GM23248 (cell line): ENCODE measurements at regions not wholly inside any gene's neighbourhood (a gene's known extent, or its start where the extent isn't known, plus 50 kb on each side); places are given as distances from the start of the nearest gene placed in this dataset.

ENCODE experiments used
- DNase-seq: peaks from one replicate; pipeline ENCODE4 v3.0.0-alpha.2; 2015
- H2AFZ ChIP-seq: fragments of 200-600 bp; sonication (generic); 2 replicates; pipeline ENCODE4 v1.6.1; 2016; ENCODE audit warnings: antibody characterized with exemption
- H3F3A ChIP-seq: fragments of 200-600 bp; sonication (generic); 2 replicates; pipeline ENCODE4 v1.6.1; 2016; ENCODE audit warnings: mild to moderate bottlenecking, antibody characterized with exemption, mixed run types; ENCODE audit not compliant: insufficient read depth
- H3K27ac ChIP-seq: fragments of 200-600 bp; sonication (generic); 2 replicates; pipeline ENCODE4 v1.5.1; 2016; ENCODE audit warnings: mild to moderate bottlenecking
- H3K27me3 ChIP-seq: fragments of 200-600 bp; sonication (generic); replicated peaks from 2 replicates; pipeline ENCODE4 v1.6.1; 2016; ENCODE audit warnings: mild to moderate bottlenecking; ENCODE audit not compliant: insufficient read depth
- H3K36me3 ChIP-seq: fragments of 200-600 bp; sonication (generic); 2 replicates; pipeline ENCODE4 v1.6.1; 2016; ENCODE audit warnings: low read depth, mild to moderate bottlenecking
- H3K4me1 ChIP-seq: fragments of 200-600 bp; sonication (generic); 2 replicates; pipeline ENCODE4 v1.6.1; 2016; ENCODE audit warnings: mild to moderate bottlenecking; ENCODE audit not compliant: insufficient read depth
- H3K4me2 ChIP-seq: fragments of 200-600 bp; sonication (generic); one replicate; pipeline ENCODE4 v1.6.1; 2016; ENCODE audit warnings: mild to moderate bottlenecking; ENCODE audit not compliant: unreplicated experiment
- H3K4me3 ChIP-seq: fragments of 200-600 bp; sonication (generic); 2 replicates; pipeline ENCODE4 v1.5.1; 2016; ENCODE audit warnings: mild to moderate bottlenecking
- H3K79me2 ChIP-seq: fragments of 200-600 bp; sonication (generic); 2 replicates; pipeline ENCODE4 v1.6.1; 2016; ENCODE audit warnings: mild to moderate bottlenecking; ENCODE audit not compliant: insufficient read depth
- H3K9ac ChIP-seq: fragments of 200-600 bp; sonication (generic); 2 replicates; pipeline ENCODE4 v1.6.1; 2016; ENCODE audit warnings: mild to moderate bottlenecking
- H3K9me2 ChIP-seq: fragments of 200-600 bp; sonication (generic); 2 replicates; pipeline ENCODE4 v1.6.1; 2016; ENCODE audit warnings: mixed run types, mild to moderate bottlenecking, moderate library complexity; ENCODE audit not compliant: insufficient read depth
- H3K9me3 ChIP-seq: fragments of 200-600 bp; sonication (generic); one replicate; pipeline ENCODE4 v1.6.1; 2017; ENCODE audit warnings: low read depth
- H4K20me1 ChIP-seq: fragments of 200-600 bp; sonication (generic); 2 replicates; pipeline ENCODE4 v1.6.0; 2016; ENCODE audit not compliant: insufficient read depth
- EZH2 ChIP-seq: fragments of 200-600 bp; sonication (generic); IDR thresholded peaks from 2 replicates; pipeline ENCODE4 v1.6.1; 2018; ENCODE audit warnings: antibody characterized with exemption, mild to moderate bottlenecking; ENCODE audit not compliant: insufficient read depth, poor library complexity, severe bottlenecking
- EZH2phosphoT487 ChIP-seq: fragments of 200-600 bp; sonication (generic); IDR thresholded peaks from 2 replicates; pipeline ENCODE4 v1.6.1; 2018; ENCODE audit warnings: antibody characterized with exemption, moderate library complexity, mild to moderate bottlenecking, low read depth; ENCODE audit not compliant: insufficient read depth
- WGBS, 2 experiments: methylation state at CpG; one replicate each; pipeline ENCODE4 v1.1.6; 2015 to 2017; ENCODE audit warnings: low lambda C conversion rate in 2 of 2, low coverage in 1 of 2; ENCODE audit errors: missing lambda C conversion rate in 2 of 2; 5-methylcytosine and 5-hydroxymethylcytosine counted together
- in situ Hi-C: fragments of 300-500 bp; cut with MboI; formaldehyde crosslinking; loops from 2 replicates; pipeline ENCODE4 v1.15.0; 2020

DNA sequence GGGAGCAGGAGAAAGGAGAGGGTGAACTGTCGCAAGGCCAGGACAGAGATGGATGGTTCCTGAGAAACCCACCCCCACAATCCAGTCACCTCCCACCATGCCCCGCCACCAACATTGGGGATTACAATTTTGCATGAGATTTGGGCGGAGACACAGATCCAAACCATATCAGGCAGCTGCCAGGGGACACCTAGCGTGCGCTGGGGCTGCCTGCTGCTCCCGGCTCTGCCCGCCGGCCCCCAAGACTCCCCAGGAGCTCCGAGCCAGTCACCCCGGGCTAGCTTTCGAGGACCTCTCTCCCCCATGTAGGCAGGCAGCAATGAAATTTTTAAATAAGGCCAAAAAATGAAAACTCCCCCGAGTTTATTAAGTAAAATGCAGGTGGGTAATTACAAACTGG is 111.7 kb downstream of the UNCX start:
- Histone ChIP-seq H3K9ac (no peak overlapping the region), H3K9me3 (no peaks in the 10 kb centered on the region), H4K20me1 (no peaks in the 10 kb centered on the region), H3K4me2 (no peak overlapping the region), H3K9me2 (no peaks in the 10 kb centered on the region), H3K4me3 (no peak overlapping the region), H3K27ac (no peak overlapping the region), H3K36me3 (no peaks in the 10 kb centered on the region), H3K79me2 (no peaks in the 10 kb centered on the region), H3F3A (no peaks in the 10 kb centered on the region), H3K4me1 (no peaks in the 10 kb centered on the region), H3K27me3 (peaks cover 35% of the 10 kb centered on the region), H2AFZ (no peak overlapping the region)
- no peak for DNase-seq
- WGBS, 2 experiments: 49 to 50% methylated on average over 12 of the region's 12 CpGs
- no peak for TF ChIP-seq EZH2phosphoT487
- no peak for TF ChIP-seq EZH2
- in situ Hi-C loops: no loop called here

DNA sequence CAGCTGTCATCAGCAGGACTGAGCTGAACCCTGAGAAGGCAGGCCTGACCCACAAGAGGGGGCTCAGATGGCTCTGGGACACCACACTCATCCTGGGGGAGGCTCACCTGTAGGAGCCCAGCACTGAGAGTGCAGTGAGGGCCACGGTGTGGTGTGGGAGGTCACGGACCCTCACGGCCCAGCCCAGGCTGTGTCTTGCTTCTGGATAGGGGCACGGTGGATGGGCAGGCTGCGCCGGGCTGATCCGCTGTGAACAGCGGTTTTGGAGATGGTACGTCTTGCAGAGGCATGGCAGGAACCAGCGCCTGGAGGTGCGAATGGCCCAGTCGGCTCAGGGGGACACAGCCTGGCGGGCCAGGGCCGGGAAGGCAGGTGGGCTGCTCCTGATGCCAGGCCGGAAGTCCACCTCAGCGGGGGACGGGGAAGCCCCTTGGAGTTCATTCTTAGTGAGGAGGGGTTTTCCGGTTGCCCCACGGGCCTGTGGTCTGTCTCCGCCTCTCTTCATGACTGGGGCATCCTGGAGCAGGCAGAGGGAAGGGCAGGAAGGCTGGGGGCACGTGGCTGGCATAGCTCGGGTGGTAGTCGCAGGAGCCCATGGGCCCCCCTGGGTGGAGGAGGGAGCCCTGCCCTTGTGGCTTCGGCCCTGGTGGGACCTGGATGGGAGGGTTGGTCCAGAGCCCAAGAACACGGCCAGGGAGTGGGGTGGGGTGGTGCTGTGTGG is 112.5 kb downstream of the UNCX start:
- Histone ChIP-seq H3K9me3 (no peaks in the 10 kb centered on the region), H3K4me3 (no peak overlapping the region), H3K4me2 (no peak overlapping the region), H3K27ac (no peak overlapping the region), H3K27me3 (peaks cover 36% of the 10 kb centered on the region), H3K9me2 (no peaks in the 10 kb centered on the region), H3K79me2 (no peaks in the 10 kb centered on the region), H3K9ac (no peak overlapping the region), H4K20me1 (no peaks in the 10 kb centered on the region), H3F3A (no peaks in the 10 kb centered on the region), H3K4me1 (no peaks in the 10 kb centered on the region), H3K36me3 (no peaks in the 10 kb centered on the region), H2AFZ (no peak overlapping the region)
- DNase-seq: no peak
- WGBS, 2 experiments: 68 to 74% methylated on average over 25 of the region's 25 CpGs
- TF ChIP-seq EZH2 (no peak), EZH2phosphoT487 (no peak)
- in situ Hi-C loops: no loop called here

DNA sequence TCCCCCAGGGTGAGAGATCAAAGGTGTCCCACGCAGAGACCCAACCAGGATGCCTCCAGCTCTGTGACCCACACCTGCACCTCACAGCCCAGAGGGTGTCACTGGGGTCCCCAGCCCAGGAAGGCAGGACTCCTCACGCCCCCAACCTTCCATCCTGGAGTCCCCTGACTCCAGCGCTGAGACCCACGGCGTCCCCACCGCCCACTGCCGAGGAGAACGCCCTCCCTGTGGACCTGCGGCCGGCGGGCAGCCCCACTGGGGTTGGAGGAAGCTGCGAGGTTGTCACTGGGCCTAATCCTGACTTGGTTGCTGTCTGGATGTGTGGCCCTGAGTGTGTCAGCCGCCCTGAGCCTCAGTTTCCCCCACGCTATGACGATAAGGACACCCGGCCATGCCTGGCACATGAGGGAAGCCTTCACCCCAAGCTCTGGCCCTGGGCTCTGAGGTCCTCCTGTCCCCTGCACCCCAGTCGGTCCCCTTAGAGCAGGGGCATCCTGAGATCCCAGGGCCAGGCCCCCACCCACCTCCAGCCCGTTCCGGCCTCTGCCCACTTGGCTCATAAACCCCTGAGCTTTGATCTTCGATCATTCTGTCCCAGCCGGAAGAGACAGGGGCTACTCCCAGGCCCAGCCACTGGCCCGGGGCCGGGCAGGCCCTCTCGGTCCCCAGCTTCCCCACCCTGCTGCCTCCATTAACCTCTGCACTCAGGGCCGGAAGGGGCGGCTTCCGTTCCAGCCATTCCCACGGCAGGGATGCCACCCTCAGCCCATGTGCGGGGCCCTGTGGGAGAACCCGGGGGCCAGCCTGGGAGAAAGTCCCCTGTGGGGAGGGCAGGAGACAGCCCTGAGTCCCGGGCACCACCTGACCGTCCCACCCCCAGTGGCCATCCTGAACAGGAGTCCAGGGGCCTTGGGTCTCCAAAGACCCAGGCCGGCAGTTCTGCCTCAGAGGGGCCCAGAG is 113.2 kb downstream of the MICALL2 start:
- Histone ChIP-seq H2AFZ (no peak overlapping the region), H3K27me3 (peaks cover 32% of the 10 kb centered on the region), H3K4me1 (no peaks in the 10 kb centered on the region), H3K9ac (no peak overlapping the region), H3K36me3 (no peaks in the 10 kb centered on the region), H3K4me2 (no peak overlapping the region), H3K4me3 (no peak overlapping the region), H3K27ac (no peak overlapping the region), H3K79me2 (no peaks in the 10 kb centered on the region), H3K9me2 (no peaks in the 10 kb centered on the region), H4K20me1 (no peaks in the 10 kb centered on the region), H3F3A (no peaks in the 10 kb centered on the region), H3K9me3 (no peaks in the 10 kb centered on the region)
- TF ChIP-seq EZH2: no peak
- TF ChIP-seq EZH2phosphoT487: no peak
- in situ Hi-C loops: no loop called here
- WGBS, 2 experiments: 60 to 62% methylated on average over 23 to 32 of the region's 33 CpGs
- no peak for DNase-seq

DNA sequence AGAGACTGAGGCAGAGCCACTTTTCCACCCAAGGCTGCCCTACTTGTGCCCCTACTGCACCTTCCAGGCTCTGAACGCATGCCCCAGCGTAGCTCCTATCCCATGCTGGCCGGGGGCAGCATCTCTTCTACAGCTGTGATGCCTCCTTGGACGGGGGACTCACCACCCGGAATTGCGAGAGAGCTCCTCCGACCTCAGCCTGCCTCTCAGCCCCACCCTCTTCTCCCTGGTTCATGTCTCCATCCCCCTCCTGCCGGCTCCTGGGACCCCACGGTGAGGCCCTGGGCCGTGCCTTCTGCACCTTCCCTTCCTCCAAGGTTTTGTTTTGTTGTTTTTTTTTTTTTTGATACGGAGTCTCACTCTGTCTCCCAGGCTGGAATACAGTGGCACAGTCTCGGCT is 112.4 kb downstream of the MICALL2 start:
- H3K9me2 ChIP-seq: no peaks in the 10 kb centered on the region
- H3K9ac ChIP-seq: no peak overlapping the region
- no peaks in the 10 kb centered on the region for H3K36me3 ChIP-seq
- H3K4me1 ChIP-seq: no peaks in the 10 kb centered on the region
- TF ChIP-seq EZH2phosphoT487 (no peak), EZH2 (no peak)
- no peak overlapping the region for H2AFZ ChIP-seq
- no peak for DNase-seq
- H3K4me3 ChIP-seq: no peak overlapping the region
- no peak overlapping the region for H3K4me2 ChIP-seq
- WGBS, 2 experiments: 58 to 67% methylated on average over 11 to 12 of the region's 12 CpGs
- no peaks in the 10 kb centered on the region for H4K20me1 ChIP-seq
- no peaks in the 10 kb centered on the region for H3F3A ChIP-seq
- in situ Hi-C loops: no loop called here
- peaks cover 32% of the 10 kb centered on the region for H3K27me3 ChIP-seq
- no peaks in the 10 kb centered on the region for H3K79me2 ChIP-seq
- H3K9me3 ChIP-seq: no peaks in the 10 kb centered on the region
- H3K27ac ChIP-seq: no peak overlapping the region
